SK-N-SH treated with all-trans-retinoic acid at 6 μM for 48 hours (cell line): ENCODE measurements at regions not wholly inside any gene's neighbourhood (a gene's known extent, or its start where the extent isn't known, plus 50 kb on each side); places are given as distances from the start of the nearest gene placed in this dataset.

Source experiments
- ATAC-seq: fragments of 200-7000 bp; cut with Tn5 transposase; 3 replicates; pipeline ENCODE4 v1.9.1; 2020; ENCODE audit warnings: mild to moderate bottlenecking, moderate library complexity
- ARNTL ChIP-seq: fragments of 450-650 bp; formaldehyde crosslinking; IDR thresholded peaks from 2 replicates; pipeline ENCODE4 v1.5.0; 2020; ENCODE audit warnings: low read depth, mild to moderate bottlenecking, moderate library complexity, borderline replicate concordance
- BACH2 ChIP-seq: fragments of 250-450 bp; sonication (Bioruptor Pico); IDR thresholded peaks from 2 replicates; pipeline ENCODE4 v1.9.0; 2021; ENCODE audit warnings: mild to moderate bottlenecking, borderline replicate concordance
- CREB5 ChIP-seq: fragments of 250-450 bp; sonication (Bioruptor Pico); IDR thresholded peaks from 2 replicates; pipeline ENCODE4 v1.5.1; 2020; ENCODE audit warnings: low read depth, mild to moderate bottlenecking, moderate library complexity
- CSDC2 ChIP-seq: fragments of 250-450 bp; sonication (Bioruptor Pico); IDR thresholded peaks from 2 replicates; pipeline ENCODE4 v1.5.0; 2020; ENCODE audit warnings: mild to moderate bottlenecking, moderate library complexity
- CSRNP3 ChIP-seq: fragments of 250-450 bp; sonication (Bioruptor Pico); IDR thresholded peaks from 2 replicates; pipeline ENCODE4 v1.5.1; 2021; ENCODE audit warnings: mild to moderate bottlenecking, moderate library complexity
- ESRRG ChIP-seq: fragments of 250-450 bp; sonication (Bioruptor Pico); IDR thresholded peaks from 2 replicates; pipeline ENCODE4 v1.6.1; 2021; ENCODE audit warnings: mild to moderate bottlenecking
- GLIS3 ChIP-seq: fragments of 250-450 bp; sonication (Bioruptor Pico); IDR thresholded peaks from 2 replicates; pipeline ENCODE4 v1.5.0; 2020; ENCODE audit warnings: mild to moderate bottlenecking, moderate library complexity
- ISL1 ChIP-seq: fragments of 250-450 bp; sonication (Bioruptor Pico); IDR thresholded peaks from 2 replicates; pipeline ENCODE4 v2.1.2; 2022; ENCODE audit warnings: mild to moderate bottlenecking, moderate library complexity
- OSR1 ChIP-seq: fragments of 250-450 bp; sonication (Bioruptor Pico); IDR thresholded peaks from 2 replicates; pipeline ENCODE4 v1.8.0; 2022; ENCODE audit warnings: moderate library complexity, mild to moderate bottlenecking, inconsistent platforms
- PPARA ChIP-seq: fragments of 250-450 bp; sonication (Bioruptor Pico); IDR thresholded peaks from 2 replicates; pipeline ENCODE4 v1.5.0; 2020; ENCODE audit warnings: mild to moderate bottlenecking, borderline replicate concordance
- SNAI2 ChIP-seq: fragments of 250-450 bp; sonication (Bioruptor Pico); IDR thresholded peaks from 2 replicates; pipeline ENCODE4 v1.5.0; 2020; ENCODE audit warnings: mild to moderate bottlenecking, moderate library complexity
- TCF4 ChIP-seq: fragments of 250-450 bp; sonication (Bioruptor Pico); IDR thresholded peaks from 2 replicates; pipeline ENCODE4 v1.8.0; 2021; ENCODE audit warnings: mild to moderate bottlenecking, moderate library complexity, borderline replicate concordance
- TOX ChIP-seq: fragments of 250-450 bp; sonication (Bioruptor Pico); IDR thresholded peaks from 2 replicates; pipeline ENCODE4 v1.8.0; 2021; ENCODE audit warnings: mild to moderate bottlenecking, moderate library complexity, borderline replicate concordance
- ZC3H10 ChIP-seq: fragments of 250-450 bp; sonication (Bioruptor Pico); IDR thresholded peaks from 2 replicates; pipeline ENCODE4 v1.5.1; 2021; ENCODE audit warnings: mild to moderate bottlenecking, moderate library complexity
- ZFP3 ChIP-seq: fragments of 250-450 bp; sonication (Bioruptor Pico); IDR thresholded peaks from 2 replicates; pipeline ENCODE4 v1.5.0; 2020; ENCODE audit warnings: mild to moderate bottlenecking, moderate library complexity
- ZFP30 ChIP-seq: fragments of 450-650 bp; formaldehyde crosslinking; IDR thresholded peaks from 2 replicates; pipeline ENCODE4 v1.5.0; 2022; ENCODE audit warnings: mild to moderate bottlenecking, moderate library complexity
- ZNF565 ChIP-seq: fragments of 450-650 bp; formaldehyde crosslinking; conservative IDR thresholded peaks from 2 replicates; pipeline ENCODE4 v1.5.0; 2020; ENCODE audit warnings: low read depth, mild to moderate bottlenecking, moderate library complexity
- ZNF70 ChIP-seq: fragments of 450-650 bp; formaldehyde crosslinking; IDR thresholded peaks from 2 replicates; pipeline ENCODE4 v1.5.0; 2020; ENCODE audit warnings: mild to moderate bottlenecking, moderate library complexity
- ZNF8 ChIP-seq: fragments of 450-650 bp; formaldehyde crosslinking; IDR thresholded peaks from 2 replicates; pipeline ENCODE4 v1.5.0; 2020; ENCODE audit warnings: mild to moderate bottlenecking, moderate library complexity
- TF ChIP-seq, protein P1 (sequence below): fragments of 250-450 bp; sonication (Bioruptor Pico); IDR thresholded peaks from 2 replicates; pipeline ENCODE4 v1.8.0; 2021; ENCODE audit warnings: low read depth, mild to moderate bottlenecking, moderate library complexity, borderline replicate concordance
- TF ChIP-seq, protein P2 (sequence below): fragments of 250-450 bp; sonication (Bioruptor Pico); IDR thresholded peaks from 2 replicates; pipeline ENCODE4 v1.8.0; 2020; ENCODE audit warnings: mild to moderate bottlenecking, moderate library complexity, borderline replicate concordance
- TF ChIP-seq, protein P3 (sequence below): fragments of 250-450 bp; sonication (Bioruptor Pico); IDR thresholded peaks from 2 replicates; pipeline ENCODE4 v1.5.0; 2020; ENCODE audit warnings: mild to moderate bottlenecking, moderate library complexity

DNA sequence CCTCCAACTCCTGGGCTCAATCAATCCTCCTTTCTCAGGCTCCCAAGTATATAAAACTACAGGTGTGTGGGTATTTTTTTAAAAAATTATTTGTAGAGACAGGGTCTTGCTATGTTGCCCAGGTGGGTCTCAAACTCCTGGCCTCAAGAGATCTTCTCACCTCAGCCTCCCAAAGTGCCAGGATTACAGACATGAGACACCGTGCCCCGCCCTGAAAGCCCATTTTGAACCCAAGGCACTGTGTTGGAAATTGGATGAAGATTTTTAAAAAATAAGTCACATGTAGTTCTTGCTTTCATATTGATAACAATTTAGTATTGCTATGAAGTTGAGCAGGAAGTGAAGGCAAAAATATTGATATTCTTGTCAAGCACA, 472.5 kb upstream of the TNP1 start:
- TF ChIP-seq TCF4 (CRISPR knock-in tag): no peak
- TF ChIP-seq ZFP3 (CRISPR knock-in tag): no peak
- TF ChIP-seq SNAI2 (CRISPR knock-in tag): no peak
- no peak for TF ChIP-seq OSR1 (CRISPR knock-in tag)
- no peak for TF ChIP-seq ZNF8 (CRISPR knock-in tag)
- no peak for TF ChIP-seq ESRRG (CRISPR knock-in tag)
- TF ChIP-seq BACH2 (CRISPR knock-in tag): no peak
- TF ChIP-seq ZC3H10: no peak
- ATAC-seq: no peak

GRCh38 chr2:217331523-217332416, 471.9 kb upstream of the TNP1 start:
- TF ChIP-seq PPARA (CRISPR knock-in tag) (no peak), ISL1 (CRISPR knock-in tag) (peak; percentile 32; the same call in 1 of the 2 replicates), ZNF8 (CRISPR knock-in tag) (no peak), ZNF565 (no peak), ZC3H10 (no peak), CSDC2 (CRISPR knock-in tag) (0 out of 2 replicates have a peak, but pooled peaks have one; percentile 3), BACH2 (CRISPR knock-in tag) (no peak), ZNF70 (CRISPR knock-in tag) (no peak), OSR1 (CRISPR knock-in tag) (no peak), ARNTL (CRISPR knock-in tag) (no peak)
- TF ChIP-seq, protein P1, sequence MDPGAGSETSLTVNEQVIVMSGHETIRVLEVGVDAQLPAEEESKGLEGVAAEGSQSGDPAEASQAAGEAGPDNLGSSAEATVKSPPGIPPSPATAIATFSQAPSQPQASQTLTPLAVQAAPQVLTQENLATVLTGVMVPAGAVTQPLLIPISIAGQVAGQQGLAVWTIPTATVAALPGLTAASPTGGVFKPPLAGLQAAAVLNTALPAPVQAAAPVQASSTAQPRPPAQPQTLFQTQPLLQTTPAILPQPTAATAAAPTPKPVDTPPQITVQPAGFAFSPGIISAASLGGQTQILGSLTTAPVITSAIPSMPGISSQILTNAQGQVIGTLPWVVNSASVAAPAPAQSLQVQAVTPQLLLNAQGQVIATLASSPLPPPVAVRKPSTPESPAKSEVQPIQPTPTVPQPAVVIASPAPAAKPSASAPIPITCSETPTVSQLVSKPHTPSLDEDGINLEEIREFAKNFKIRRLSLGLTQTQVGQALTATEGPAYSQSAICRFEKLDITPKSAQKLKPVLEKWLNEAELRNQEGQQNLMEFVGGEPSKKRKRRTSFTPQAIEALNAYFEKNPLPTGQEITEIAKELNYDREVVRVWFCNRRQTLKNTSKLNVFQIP (CRISPR knock-in tag): no peak
- ATAC-seq: peak; percentile 95

GRCh38 chr2:217330647-217331046, 470.8 kb upstream of the TNP1 start:
- TF ChIP-seq ZNF70 (CRISPR knock-in tag) (no peak), TCF4 (CRISPR knock-in tag) (no peak), SNAI2 (CRISPR knock-in tag) (no peak), ZFP30 (CRISPR knock-in tag) (no peak), PPARA (CRISPR knock-in tag) (no peak), ISL1 (CRISPR knock-in tag) (no peak), GLIS3 (no peak), CSRNP3 (no peak), ZFP3 (CRISPR knock-in tag) (no peak)
- TF ChIP-seq, protein P2, sequence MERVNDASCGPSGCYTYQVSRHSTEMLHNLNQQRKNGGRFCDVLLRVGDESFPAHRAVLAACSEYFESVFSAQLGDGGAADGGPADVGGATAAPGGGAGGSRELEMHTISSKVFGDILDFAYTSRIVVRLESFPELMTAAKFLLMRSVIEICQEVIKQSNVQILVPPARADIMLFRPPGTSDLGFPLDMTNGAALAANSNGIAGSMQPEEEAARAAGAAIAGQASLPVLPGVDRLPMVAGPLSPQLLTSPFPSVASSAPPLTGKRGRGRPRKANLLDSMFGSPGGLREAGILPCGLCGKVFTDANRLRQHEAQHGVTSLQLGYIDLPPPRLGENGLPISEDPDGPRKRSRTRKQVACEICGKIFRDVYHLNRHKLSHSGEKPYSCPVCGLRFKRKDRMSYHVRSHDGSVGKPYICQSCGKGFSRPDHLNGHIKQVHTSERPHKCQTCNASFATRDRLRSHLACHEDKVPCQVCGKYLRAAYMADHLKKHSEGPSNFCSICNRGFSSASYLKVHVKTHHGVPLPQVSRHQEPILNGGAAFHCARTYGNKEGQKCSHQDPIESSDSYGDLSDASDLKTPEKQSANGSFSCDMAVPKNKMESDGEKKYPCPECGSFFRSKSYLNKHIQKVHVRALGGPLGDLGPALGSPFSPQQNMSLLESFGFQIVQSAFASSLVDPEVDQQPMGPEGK: no peak
- ATAC-seq: no peak

- TF ChIP-seq TOX (CRISPR knock-in tag): peak; percentile 53; the same call in 1 of the 2 replicates
- TF ChIP-seq ZC3H10: 0 out of 2 replicates have a peak, but pooled peaks have one; percentile 52
- TF ChIP-seq ISL1 (CRISPR knock-in tag): peak; percentile 42; the same call in 1 of the 2 replicates
- TF ChIP-seq BACH2 (CRISPR knock-in tag): no peak
- TF ChIP-seq SNAI2 (CRISPR knock-in tag): no peak
- TF ChIP-seq, all 23 proteins: peak for 3
- no peak; the same call in 2 of the 3 replicates for ATAC-seq
Observed at GRCh38 chr2:217329023-217329431, 469.2 kb upstream of the TNP1 start.

DNA sequence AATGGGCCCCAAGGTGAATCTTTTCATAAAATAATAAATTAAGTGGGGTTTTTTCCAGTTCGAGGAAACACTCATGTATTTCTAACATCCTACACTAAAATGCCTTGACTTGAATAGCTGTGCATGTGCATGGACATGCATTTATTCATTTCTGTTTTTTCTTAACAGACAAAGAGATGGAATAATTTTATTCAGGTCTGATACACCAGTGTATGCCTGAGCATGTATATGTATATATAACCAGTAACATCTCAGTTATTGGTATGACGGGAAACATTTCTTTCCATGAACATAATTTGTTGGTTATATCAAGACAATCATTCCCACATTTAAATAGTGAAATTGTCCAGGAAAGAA, 468.7 kb upstream of the TNP1 start:
- no peak; the same call in 2 of the 3 replicates for ATAC-seq
- TF ChIP-seq, protein P1 (CRISPR knock-in tag): no peak
- no peak for TF ChIP-seq CREB5
- TF ChIP-seq, protein P3, sequence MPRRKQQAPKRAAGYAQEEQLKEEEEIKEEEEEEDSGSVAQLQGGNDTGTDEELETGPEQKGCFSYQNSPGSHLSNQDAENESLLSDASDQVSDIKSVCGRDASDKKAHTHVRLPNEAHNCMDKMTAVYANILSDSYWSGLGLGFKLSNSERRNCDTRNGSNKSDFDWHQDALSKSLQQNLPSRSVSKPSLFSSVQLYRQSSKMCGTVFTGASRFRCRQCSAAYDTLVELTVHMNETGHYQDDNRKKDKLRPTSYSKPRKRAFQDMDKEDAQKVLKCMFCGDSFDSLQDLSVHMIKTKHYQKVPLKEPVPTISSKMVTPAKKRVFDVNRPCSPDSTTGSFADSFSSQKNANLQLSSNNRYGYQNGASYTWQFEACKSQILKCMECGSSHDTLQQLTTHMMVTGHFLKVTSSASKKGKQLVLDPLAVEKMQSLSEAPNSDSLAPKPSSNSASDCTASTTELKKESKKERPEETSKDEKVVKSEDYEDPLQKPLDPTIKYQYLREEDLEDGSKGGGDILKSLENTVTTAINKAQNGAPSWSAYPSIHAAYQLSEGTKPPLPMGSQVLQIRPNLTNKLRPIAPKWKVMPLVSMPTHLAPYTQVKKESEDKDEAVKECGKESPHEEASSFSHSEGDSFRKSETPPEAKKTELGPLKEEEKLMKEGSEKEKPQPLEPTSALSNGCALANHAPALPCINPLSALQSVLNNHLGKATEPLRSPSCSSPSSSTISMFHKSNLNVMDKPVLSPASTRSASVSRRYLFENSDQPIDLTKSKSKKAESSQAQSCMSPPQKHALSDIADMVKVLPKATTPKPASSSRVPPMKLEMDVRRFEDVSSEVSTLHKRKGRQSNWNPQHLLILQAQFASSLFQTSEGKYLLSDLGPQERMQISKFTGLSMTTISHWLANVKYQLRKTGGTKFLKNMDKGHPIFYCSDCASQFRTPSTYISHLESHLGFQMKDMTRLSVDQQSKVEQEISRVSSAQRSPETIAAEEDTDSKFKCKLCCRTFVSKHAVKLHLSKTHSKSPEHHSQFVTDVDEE (CRISPR knock-in tag): no peak
- no peak for TF ChIP-seq TOX (CRISPR knock-in tag)
- no peak for TF ChIP-seq ZNF8 (CRISPR knock-in tag)
- no peak for TF ChIP-seq ZFP30 (CRISPR knock-in tag)
- TF ChIP-seq ZNF565: no peak
- TF ChIP-seq ZFP3 (CRISPR knock-in tag): no peak
- no peak for TF ChIP-seq TCF4 (CRISPR knock-in tag)
